Suprapubic skin (tissue), 3 donors: ENCODE measurements at regions not wholly inside any gene's neighbourhood (a gene's known extent, or its start where the extent isn't known, plus 50 kb on each side); places are given as distances from the start of the nearest gene placed in this dataset.

Experiments used
- CTCF ChIP-seq, 2 donors: fragments of 200-600 bp in 1 of 2; fragments of 450-650 bp in 1 of 2; sonication (generic) in 1 of 2; IDR thresholded peaks; one replicate each; pipeline ENCODE4 v1.5.1; 2016 to 2019; ENCODE audit warnings: antibody characterized with exemption in 2 of 2, mild to moderate bottlenecking in 1 of 2, moderate library complexity in 1 of 2
- POLR2AphosphoS5 ChIP-seq, 3 donors: sonication (generic); formaldehyde crosslinking; IDR thresholded peaks; one replicate each; pipeline ENCODE4 v1.6.1; 2017; ENCODE audit warnings: antibody characterized with exemption in 3 of 3

DNA sequence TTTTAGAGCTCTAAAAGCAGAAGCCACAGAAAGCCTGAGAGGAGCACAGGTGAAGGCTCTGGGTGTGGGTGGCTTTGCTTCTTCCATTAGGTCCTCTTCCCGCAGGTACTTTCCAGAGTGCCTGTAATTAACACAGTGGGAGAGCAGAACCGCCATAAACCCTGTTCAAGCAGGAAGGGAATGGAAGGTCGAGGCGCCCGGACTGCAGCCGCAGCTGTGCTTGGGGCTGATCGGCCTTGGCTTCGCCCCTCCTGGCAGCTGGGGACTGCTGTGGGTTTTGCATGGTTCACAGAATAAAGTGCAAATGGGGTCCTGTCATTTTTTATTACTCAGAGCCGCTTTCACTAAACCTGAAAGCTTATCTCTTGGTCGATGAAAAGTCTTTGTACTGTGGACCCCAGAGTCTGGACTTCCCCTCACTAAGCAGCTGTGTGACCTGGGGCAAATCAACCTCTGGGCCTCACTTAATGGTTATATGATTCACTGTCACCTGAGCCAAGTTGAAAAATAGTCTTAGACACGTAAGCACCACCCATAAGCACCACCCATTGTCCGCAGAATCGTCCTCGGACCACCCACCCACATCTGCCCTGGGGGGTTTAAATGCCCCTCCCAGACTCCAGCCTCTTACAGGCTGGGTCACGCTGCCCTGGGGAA, 100.9 kb downstream of the XRCC2 start:
- TF ChIP-seq POLR2AphosphoS5 (IDR thresholded peaks at IDR 0.05) (no peak), CTCF (IDR thresholded peaks at IDR 0.05) (no peak)
